H9 (cell line): ENCODE measurements at regions not wholly inside any gene's neighbourhood (a gene's known extent, or its start where the extent isn't known, plus 50 kb on each side); places are given as distances from the start of the nearest gene placed in this dataset.

Source experiments
- DNase-seq: peaks from one replicate; pipeline ENCODE4 v3.0.0-alpha.2; 2017
- H2AFZ ChIP-seq: one replicate; pipeline ENCODE4 v1.6.1; 2013; ENCODE audit warnings: mild to moderate bottlenecking, low read length, control low read depth, moderate library complexity
- H2AK5ac ChIP-seq: 2 replicates; pipeline ENCODE4 v1.6.1; 2013; ENCODE audit warnings: low read length, control low read depth, mixed read lengths; ENCODE audit not compliant: insufficient read length
- H2BK120ac ChIP-seq: one replicate; pipeline ENCODE4 v1.6.1; 2013; ENCODE audit warnings: low read depth, mild to moderate bottlenecking, low read length, control low read depth, inconsistent platforms; ENCODE audit not compliant: poor library complexity, severe bottlenecking
- H2BK12ac ChIP-seq: 2 replicates; pipeline ENCODE4 v1.6.1; 2013; ENCODE audit warnings: low read length, control low read depth, mixed read lengths, low read depth; ENCODE audit not compliant: insufficient read length
- H2BK15ac ChIP-seq: 2 replicates; pipeline ENCODE4 v1.6.1; 2013; ENCODE audit warnings: low read depth, low read length, control low read depth
- H2BK20ac ChIP-seq: one replicate; pipeline ENCODE4 v1.6.1; 2013; ENCODE audit warnings: low read depth, mild to moderate bottlenecking, low read length, control low read depth, inconsistent platforms; ENCODE audit not compliant: poor library complexity, severe bottlenecking
- H2BK5ac ChIP-seq: 2 replicates; pipeline ENCODE4 v1.6.1; 2013; ENCODE audit warnings: low read length, control low read depth, mixed read lengths; ENCODE audit not compliant: insufficient read length
- H3K14ac ChIP-seq: 2 replicates; pipeline ENCODE4 v1.6.1; 2013; ENCODE audit warnings: low read length, control low read depth; ENCODE audit not compliant: insufficient read depth
- H3K18ac ChIP-seq: 2 replicates; pipeline ENCODE4 v1.6.1; 2013; ENCODE audit warnings: low read depth, mild to moderate bottlenecking, mixed read lengths, low read length, control low read depth; ENCODE audit not compliant: insufficient read length
- H3K23ac ChIP-seq: 2 replicates; pipeline ENCODE4 v1.6.1; 2013; ENCODE audit warnings: low read length, control low read depth, mixed read lengths, low read depth; ENCODE audit not compliant: insufficient read length
- H3K23me2 ChIP-seq: 2 replicates; pipeline ENCODE4 v1.6.1; 2013; ENCODE audit warnings: low read depth, mild to moderate bottlenecking, mixed read lengths, low read length, control low read depth; ENCODE audit not compliant: insufficient read length, poor library complexity, severe bottlenecking
- H3K27ac ChIP-seq: 2 replicates; pipeline ENCODE4 v1.5.1; 2013; ENCODE audit warnings: low read length, control low read depth, mixed read lengths, low read depth; ENCODE audit not compliant: insufficient read length
- H3K27me3 ChIP-seq: 2 replicates; pipeline ENCODE4 v1.6.1; 2013; ENCODE audit warnings: low read length, control low read depth, inconsistent platforms; ENCODE audit not compliant: insufficient read depth
- H3K4ac ChIP-seq: 2 replicates; pipeline ENCODE4 v1.6.1; 2013; ENCODE audit warnings: low read depth, mild to moderate bottlenecking, control low read depth, inconsistent platforms, low read length, moderate library complexity
- H3K4me1 ChIP-seq: 2 replicates; pipeline ENCODE4 v1.6.1; 2013; ENCODE audit warnings: low read length, control low read depth, inconsistent platforms; ENCODE audit not compliant: insufficient read depth
- H3K4me2 ChIP-seq: 2 replicates; pipeline ENCODE4 v1.6.1; 2013; ENCODE audit warnings: low read length, control low read depth, mixed read lengths; ENCODE audit not compliant: insufficient read length, insufficient read depth
- H3K56ac ChIP-seq: 2 replicates; pipeline ENCODE4 v1.6.1; 2013; ENCODE audit warnings: low read depth, mild to moderate bottlenecking, mixed read lengths, low read length, control low read depth; ENCODE audit not compliant: insufficient read length
- H3K79me1 ChIP-seq: 2 replicates; pipeline ENCODE4 v1.6.1; 2013; ENCODE audit warnings: low read depth, mild to moderate bottlenecking, moderate library complexity, low read length, control low read depth, inconsistent platforms; ENCODE audit not compliant: insufficient read depth, poor library complexity, severe bottlenecking
- H3K79me2 ChIP-seq: 2 replicates; pipeline ENCODE4 v1.6.1; 2013; ENCODE audit warnings: low read length, control low read depth, inconsistent platforms; ENCODE audit not compliant: insufficient read depth
- H3K9ac ChIP-seq: 2 replicates; pipeline ENCODE4 v1.6.1; 2013; ENCODE audit warnings: low read length, control low read depth, mixed read lengths; ENCODE audit not compliant: insufficient read length; ENCODE audit errors: extremely low read depth
- H3K9me3 ChIP-seq: one replicate; pipeline ENCODE4 v1.6.1; 2013; ENCODE audit warnings: low read depth, low read length, inconsistent platforms; ENCODE audit not compliant: control insufficient read depth
- H3T11ph ChIP-seq: one replicate; pipeline ENCODE4 v1.6.1; 2013; ENCODE audit warnings: mild to moderate bottlenecking, low read length, control low read depth, inconsistent platforms
- H4K20me1 ChIP-seq: one replicate; pipeline ENCODE4 v1.6.1; 2013; ENCODE audit not compliant: control insufficient read depth, insufficient read length, insufficient read depth
- H4K5ac ChIP-seq: 2 replicates; pipeline ENCODE4 v1.6.1; 2013; ENCODE audit warnings: low read depth, mild to moderate bottlenecking, mixed read lengths, low read length, control low read depth; ENCODE audit not compliant: insufficient read length
- H4K8ac ChIP-seq: replicated peaks from 2 replicates; pipeline ENCODE4 v1.6.1; 2013; ENCODE audit warnings: low read length, control low read depth, mixed read lengths, low read depth; ENCODE audit not compliant: insufficient read length
- H4K91ac ChIP-seq: 2 replicates; pipeline ENCODE4 v1.6.1; 2013; ENCODE audit warnings: low read depth, mild to moderate bottlenecking, moderate library complexity, mixed read lengths, low read length, control low read depth; ENCODE audit not compliant: insufficient read length
- H3K27ac Mint-ChIP-seq, 3 experiments: 2 replicates in 2 of 3; 3 replicates in 1 of 3; pipeline ENCODE4 v1.8.0; 2020 to 2021; ENCODE audit warnings: mixed read lengths in 3 of 3, mild to moderate bottlenecking in 1 of 3, moderate library complexity in 1 of 3
- H3K27me3 Mint-ChIP-seq: 2 replicates; pipeline ENCODE4 v1.8.0; 2021; ENCODE audit warnings: low read depth, mild to moderate bottlenecking, moderate library complexity, mixed read lengths
- H3K36me3 Mint-ChIP-seq, 3 experiments: 2 replicates in 2 of 3; 3 replicates in 1 of 3; pipeline ENCODE4 v1.8.0; 2020 to 2021; ENCODE audit warnings: low read depth in 3 of 3, mixed read lengths in 3 of 3; ENCODE audit not compliant: insufficient read depth in 1 of 3
- H3K4me1 Mint-ChIP-seq, 2 experiments: 2 replicates each; pipeline ENCODE4 v1.8.0; 2020; ENCODE audit warnings: mixed read lengths in 2 of 2
- H3K4me3 Mint-ChIP-seq, 2 experiments: 2 replicates in 1 of 2; 3 replicates in 1 of 2; pipeline ENCODE4 v1.8.0; 2020 to 2021; ENCODE audit warnings: mild to moderate bottlenecking in 2 of 2, mixed read lengths in 2 of 2, moderate library complexity in 1 of 2
- H3K9me3 Mint-ChIP-seq, 2 experiments: 2 replicates in 1 of 2; 3 replicates in 1 of 2; pipeline ENCODE4 v1.8.0; 2020; ENCODE audit warnings: mild to moderate bottlenecking in 2 of 2, mixed read lengths in 2 of 2, moderate library complexity in 1 of 2
- CTCF ChIP-seq: fragments of 200-600 bp; sonication (generic); conservative IDR thresholded peaks from 3 replicates; pipeline ENCODE4 v1.8.0; 2021; ENCODE audit warnings: antibody characterized with exemption, mild to moderate bottlenecking
- WGBS: extraction: QIAGEN DNeasy Blood & Tissue Kit; methylation state at CpG from one replicate; pipeline ENCODE4 v1.1.7; 2013; ENCODE audit warnings: missing lambda C conversion rate, low lambda C conversion rate, mixed read lengths; ENCODE audit not compliant: insufficient read length; ENCODE audit errors: extremely low coverage; 5-methylcytosine and 5-hydroxymethylcytosine counted together

- Histone ChIP-seq H2AK5ac (no peak overlapping the region), H3K9me3 (no peaks in the 10 kb centered on the region), H2BK12ac (no peak overlapping the region), H2BK15ac (no peak overlapping the region), H3K56ac (no peak overlapping the region), H2BK5ac (no peak overlapping the region), H4K8ac (no peak overlapping the region), H3K27me3 (no peaks in the 10 kb centered on the region), H3K4me2 (no peak overlapping the region), H3K14ac (no peak overlapping the region), H3K4ac (no peak overlapping the region), H3K23me2 (no peaks in the 10 kb centered on the region), H2BK20ac (no peak overlapping the region), H2AFZ (no peak overlapping the region), H3K4me1 (no peaks in the 10 kb centered on the region), H2BK120ac (no peak overlapping the region), H4K91ac (no peak overlapping the region), H3K79me1 (no peaks in the 10 kb centered on the region), H3K9ac (no peak overlapping the region), H3K23ac (no peak overlapping the region), H3K27ac (no peak overlapping the region), H3K79me2 (no peaks in the 10 kb centered on the region), H4K5ac (no peak overlapping the region), H3K18ac (no peak overlapping the region), H4K20me1 (no peaks in the 10 kb centered on the region), H3T11ph (no peak overlapping the region)
- H3K4me1 Mint-ChIP-seq = no peaks in the 10 kb centered on the region
- WGBS = no CpG with 5 or more reads among the region's 1 CpG
- H3K9me3 Mint-ChIP-seq = no peaks in the 10 kb centered on the region
- no peaks in the 10 kb centered on the region for H3K27me3 Mint-ChIP-seq
- no peaks in the 10 kb centered on the region for H3K36me3 Mint-ChIP-seq
- no peak for TF ChIP-seq CTCF
- DNase-seq = no peak
- H3K4me3 Mint-ChIP-seq = no peak overlapping the region
- H3K27ac Mint-ChIP-seq = no peak overlapping the region
Measured at GRCh38 chr20:7714549-7714948, 225.7 kb downstream of the HAO1 start.
